Keratinocyte (primary cell): ENCODE measurements at regions not wholly inside any gene's neighbourhood (a gene's known extent, or its start where the extent isn't known, plus 50 kb on each side); places are given as distances from the start of the nearest gene placed in this dataset.

ENCODE experiments used
- EZH2 ChIP-seq: IDR thresholded peaks from one replicate; pipeline ENCODE4 v1.6.1; 2012; ENCODE audit warnings: inconsistent platforms, mild to moderate bottlenecking, low read length, moderate library complexity
- TF ChIP-seq, protein P1 (sequence below), 3 experiments: IDR thresholded peaks in 1 of 3; conservative IDR thresholded peaks in 1 of 3; optimal IDR thresholded peaks in 1 of 3; 2 replicates in 2 of 3; 3 replicates in 1 of 3; pipeline versions ENCODE3 to v1.5.1; 2011; ENCODE audit warnings: low read length in 3 of 3, mild to moderate bottlenecking in 3 of 3, moderate library complexity in 2 of 3, control low read depth in 1 of 3, inconsistent platforms in 1 of 3; ENCODE audit not compliant: insufficient read depth in 2 of 3; ENCODE audit errors: extremely low read depth in 1 of 3

DNA sequence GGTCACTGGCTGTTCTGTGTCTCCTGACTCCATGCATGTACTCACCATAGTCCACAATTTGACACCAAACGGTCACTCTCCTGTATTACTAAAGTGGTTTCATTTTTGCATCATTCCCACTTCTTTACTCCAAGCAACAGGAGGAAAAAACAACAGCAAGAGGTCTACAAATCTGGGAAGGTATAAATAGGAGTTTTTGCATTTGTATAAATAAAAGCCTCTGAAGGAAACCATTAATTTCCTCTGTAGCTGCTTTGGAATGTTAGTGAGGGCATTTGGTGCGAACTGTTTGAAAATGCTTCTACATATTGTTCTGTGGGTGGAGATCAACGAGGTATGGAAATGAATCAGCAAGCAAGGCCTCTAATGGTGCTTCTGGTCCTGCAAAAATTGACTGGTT lies 148.5 kb upstream of the DLX2 start:
- TF ChIP-seq, protein P1, sequence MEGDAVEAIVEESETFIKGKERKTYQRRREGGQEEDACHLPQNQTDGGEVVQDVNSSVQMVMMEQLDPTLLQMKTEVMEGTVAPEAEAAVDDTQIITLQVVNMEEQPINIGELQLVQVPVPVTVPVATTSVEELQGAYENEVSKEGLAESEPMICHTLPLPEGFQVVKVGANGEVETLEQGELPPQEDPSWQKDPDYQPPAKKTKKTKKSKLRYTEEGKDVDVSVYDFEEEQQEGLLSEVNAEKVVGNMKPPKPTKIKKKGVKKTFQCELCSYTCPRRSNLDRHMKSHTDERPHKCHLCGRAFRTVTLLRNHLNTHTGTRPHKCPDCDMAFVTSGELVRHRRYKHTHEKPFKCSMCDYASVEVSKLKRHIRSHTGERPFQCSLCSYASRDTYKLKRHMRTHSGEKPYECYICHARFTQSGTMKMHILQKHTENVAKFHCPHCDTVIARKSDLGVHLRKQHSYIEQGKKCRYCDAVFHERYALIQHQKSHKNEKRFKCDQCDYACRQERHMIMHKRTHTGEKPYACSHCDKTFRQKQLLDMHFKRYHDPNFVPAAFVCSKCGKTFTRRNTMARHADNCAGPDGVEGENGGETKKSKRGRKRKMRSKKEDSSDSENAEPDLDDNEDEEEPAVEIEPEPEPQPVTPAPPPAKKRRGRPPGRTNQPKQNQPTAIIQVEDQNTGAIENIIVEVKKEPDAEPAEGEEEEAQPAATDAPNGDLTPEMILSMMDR (optimal IDR thresholded peaks at IDR 0.05 in 1 of 3, IDR thresholded peaks at IDR 0.05 in 1 of 3, conservative IDR thresholded peaks at IDR 0.05 in 1 of 3; ENCODE audit: extremely low read depth in 1 of 3, insufficient read depth in 2 of 3, low read length in 3 of 3): no peak
- no peak for TF ChIP-seq EZH2
